C4-2B (cell line): ENCODE measurements at regions not wholly inside any gene's neighbourhood (a gene's known extent, or its start where the extent isn't known, plus 50 kb on each side); places are given as distances from the start of the nearest gene placed in this dataset.

Source experiments
- CTCF ChIP-seq: fragments of 450-650 bp; conservative IDR thresholded peaks from 2 replicates; pipeline ENCODE4 v1.5.1; 2017; ENCODE audit warnings: mild to moderate bottlenecking
- ZFX ChIP-seq: fragments of 450-650 bp; IDR thresholded peaks from 2 replicates; pipeline ENCODE4 v1.6.1; 2017

DNA sequence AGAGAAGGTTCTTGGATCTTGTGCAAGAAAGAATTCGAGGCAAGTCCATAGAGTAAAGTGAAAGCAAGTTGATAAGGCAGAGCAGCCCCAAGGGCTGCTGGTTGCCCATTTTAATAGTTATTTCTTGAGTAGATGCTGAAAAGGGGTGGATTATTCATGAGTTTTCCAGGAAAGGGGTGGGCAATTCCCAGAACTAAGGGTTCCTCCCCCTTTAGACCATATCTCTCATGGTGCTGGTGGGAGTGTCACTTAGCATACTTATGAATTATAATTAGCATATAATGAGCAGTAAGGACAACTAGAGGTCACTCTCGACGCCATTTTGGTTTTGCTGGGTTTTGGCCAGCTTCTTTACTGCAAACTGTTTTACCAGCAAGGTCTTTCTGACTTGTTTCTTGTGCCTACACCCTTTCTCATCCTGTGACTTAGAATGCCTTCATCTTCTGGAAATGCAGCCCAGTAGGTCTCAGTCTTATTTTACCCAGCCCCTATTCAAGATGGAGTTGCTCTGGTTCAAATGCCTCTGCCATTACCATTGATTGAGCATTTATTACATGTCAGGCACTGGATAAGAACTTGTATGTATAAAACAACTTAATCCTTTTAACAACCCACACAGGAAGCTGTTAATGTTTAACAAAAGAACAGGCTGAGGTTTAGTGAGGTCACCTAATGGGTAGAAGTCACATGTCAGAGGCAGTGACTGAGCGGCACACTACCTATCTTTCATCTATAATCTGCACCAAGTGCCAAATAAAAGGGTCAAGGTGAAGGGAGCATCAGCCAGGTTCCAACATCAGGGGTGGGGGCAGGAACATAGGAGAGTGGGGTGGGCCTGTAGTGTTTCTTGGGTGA lies 250.9 kb downstream of the ICOS start:
- no peak for TF ChIP-seq CTCF
- TF ChIP-seq ZFX = no peak
